HG03520 (cell line): ENCODE measurements at regions not wholly inside any gene's neighbourhood (a gene's known extent, or its start where the extent isn't known, plus 50 kb on each side); places are given as distances from the start of the nearest gene placed in this dataset.
"Not testable (repeated sequence)": the region's sequence is repeated elsewhere in the genome, so short reads cannot be mapped to it uniquely, and the experiment has no call there.

ENCODE experiments used
- ATAC-seq: cut with Tn5 transposase; IDR thresholded peaks from one replicate; pipeline ENCODE4 v1.9.1; 2021; ENCODE audit warnings: mild to moderate bottlenecking, moderate library complexity; ENCODE audit not compliant: unreplicated experiment

DNA sequence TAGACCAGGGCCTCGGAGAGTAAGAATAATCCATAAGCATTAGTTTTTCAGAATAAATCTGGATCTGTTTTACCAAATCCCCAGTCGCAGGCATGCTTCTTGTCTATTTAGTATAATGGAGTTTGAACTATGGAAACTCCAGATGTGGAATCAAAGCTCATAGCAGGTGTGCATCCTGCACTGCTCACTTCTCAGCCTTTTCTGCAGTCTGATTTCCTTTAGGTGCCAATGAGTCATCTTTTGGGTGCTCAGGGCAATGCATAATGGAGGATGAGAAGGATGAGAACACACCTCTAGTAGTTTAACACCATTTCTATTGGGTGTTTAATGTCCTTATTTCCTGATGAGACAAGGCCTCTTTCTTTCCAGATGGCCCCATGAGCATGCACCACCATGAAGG, 961.2 kb downstream of the TMEM121 start:
- ATAC-seq: no peak

DNA sequence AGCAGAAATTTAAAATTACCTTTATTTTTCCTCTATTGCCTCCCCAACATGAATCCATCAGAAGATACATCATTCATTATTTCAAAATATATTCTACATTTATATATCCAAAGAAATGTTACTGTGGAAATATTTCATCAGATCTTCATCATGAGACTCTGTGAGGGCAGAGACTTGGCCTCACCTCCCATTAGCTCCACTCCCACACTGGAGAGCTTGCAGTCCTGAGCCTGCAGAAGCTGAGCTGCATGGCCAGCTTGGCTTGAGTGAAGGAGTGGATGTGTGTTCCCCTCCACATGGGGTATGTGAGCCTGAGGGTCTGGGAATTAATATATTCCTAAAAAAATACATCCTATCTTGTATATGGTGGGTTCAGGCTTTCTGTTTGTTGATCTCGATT, 961.9 kb downstream of the TMEM121 start:
- no peak for ATAC-seq

DNA sequence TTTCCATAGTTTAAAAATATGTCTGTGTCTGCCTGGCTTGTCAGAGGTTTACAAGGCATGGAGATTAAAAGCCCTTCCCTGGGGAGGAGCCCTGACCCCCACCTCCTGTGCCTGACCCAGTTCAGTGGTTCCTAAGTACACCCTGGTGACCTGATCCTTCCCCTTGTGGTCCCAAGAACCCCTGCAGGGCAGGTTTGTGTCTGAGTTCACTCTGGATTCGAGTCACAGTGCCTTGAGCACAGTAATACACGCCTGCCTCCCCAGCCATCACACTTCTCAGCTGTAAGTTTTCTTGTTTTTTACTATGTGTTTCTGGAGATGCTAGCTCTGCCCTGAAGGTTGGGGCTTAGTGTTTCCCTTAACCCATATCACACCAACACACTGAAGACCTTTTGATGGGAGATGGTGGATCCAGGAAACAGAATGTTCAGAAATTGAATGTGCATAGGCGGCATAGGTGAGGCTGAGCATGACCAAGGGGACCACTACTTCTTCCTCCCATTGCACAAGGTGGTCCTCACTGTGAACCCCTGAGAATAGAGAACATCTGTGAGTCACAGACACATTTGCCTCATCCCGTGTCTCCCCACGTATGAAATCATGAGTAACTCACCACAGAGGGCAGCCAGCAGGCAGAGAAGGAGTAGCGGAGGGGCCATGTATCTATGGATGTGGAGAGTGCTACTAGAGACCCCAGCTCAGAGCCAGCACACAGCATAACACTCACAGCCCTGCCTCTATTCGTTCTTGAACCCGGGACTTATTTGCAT, 962.9 kb downstream of the TMEM121 start:
- ATAC-seq: no peak

DNA sequence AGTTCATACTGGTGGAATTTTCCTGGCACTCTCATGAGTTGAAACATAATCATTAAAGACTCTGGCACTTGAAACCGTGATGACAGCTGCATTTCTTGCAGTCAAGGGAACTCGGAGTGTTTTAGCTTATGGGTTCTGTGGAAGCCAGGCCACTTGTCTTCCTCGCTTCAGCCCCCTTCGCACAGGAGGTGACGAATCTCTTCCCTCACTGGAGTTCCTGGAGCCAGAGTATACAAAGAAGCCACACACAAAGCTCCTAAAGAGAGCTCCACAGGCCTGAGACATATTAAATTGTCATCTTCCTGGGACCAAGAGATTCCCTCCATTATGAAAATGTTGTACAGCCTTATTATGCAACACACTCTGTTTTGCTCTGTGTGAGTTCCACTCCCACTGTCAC, 964.1 kb downstream of the TMEM121 start:
- no peak for ATAC-seq

DNA sequence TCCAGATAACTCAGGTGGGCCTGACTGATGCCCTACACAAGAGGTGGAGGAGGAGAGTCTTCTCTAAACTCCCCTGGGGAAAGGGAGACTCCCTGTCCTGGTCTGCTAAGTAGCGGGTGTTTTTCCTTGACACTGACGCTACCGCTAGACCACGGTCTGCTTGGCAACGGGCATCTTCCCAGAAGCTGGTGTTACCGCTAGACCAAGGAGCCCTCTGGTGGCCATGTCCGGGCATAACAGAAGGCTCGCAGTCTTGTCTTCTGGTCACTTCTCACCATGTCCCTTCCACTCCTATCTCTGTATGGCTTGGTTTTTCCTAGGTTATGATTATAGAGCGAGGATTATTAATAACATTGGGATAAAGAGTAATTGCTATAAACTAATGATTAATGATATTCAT, 965.5 kb downstream of the TMEM121 start:
- ATAC-seq: no peak

DNA sequence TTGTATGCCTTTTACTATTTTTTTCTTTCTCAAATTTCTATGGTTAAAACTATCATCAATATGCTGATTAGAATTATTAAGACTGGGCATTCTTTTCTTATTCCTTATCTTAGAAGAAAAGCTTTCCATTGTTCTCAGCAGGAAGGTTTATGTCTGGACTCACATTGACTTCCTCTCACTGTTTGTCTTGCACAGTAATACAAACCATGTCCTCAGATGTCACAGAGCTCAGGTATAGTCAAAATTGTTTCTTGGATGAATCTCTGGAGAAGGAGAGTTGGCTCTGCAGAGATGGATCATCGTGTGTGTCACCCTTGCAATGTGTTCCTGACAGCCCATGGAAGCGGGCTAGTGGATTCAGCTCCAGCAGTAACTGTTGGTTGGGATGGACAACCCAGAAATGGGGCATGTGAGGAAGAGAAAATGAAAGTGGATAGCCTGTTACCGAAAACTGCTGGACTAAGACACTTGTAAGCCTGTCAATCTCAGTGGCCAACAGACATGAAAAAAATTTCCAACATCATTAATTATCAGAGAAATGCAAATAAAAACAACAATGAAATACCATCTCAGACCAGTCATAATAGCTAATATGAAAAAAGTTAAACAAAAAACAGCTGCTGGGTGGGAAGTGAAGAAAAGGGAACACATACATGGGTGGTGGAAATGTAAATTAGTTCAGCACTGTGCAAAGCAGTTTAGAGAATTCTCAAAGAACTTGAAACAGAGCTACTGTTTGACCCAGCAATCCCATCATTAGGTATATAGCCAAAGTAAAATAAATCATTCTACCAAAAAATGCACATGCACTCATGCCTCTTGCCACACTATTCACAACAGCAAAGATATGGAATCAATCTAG, 967.8 kb downstream of the TMEM121 start:
- ATAC-seq: no peak

DNA sequence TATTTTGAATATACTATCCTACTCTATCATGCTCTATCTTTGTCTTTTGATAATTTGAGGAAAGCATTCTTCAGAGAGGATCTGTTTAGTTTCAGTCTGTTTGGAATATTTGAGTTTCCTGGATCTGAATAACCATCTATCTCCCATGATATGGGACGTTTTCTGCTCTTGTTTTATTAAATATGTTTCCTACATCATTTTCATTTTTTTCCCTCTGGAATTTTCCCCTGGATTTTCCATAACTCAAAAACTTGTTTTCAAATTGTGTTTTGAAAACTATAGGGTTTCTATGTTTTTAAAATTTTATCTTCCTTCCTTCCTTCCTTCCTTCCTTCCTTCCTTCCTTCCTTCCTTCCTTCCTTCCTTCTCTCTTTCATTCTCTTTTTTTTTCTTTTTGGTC, 974.2 kb downstream of the TMEM121 start:
- ATAC-seq: no peak

DNA sequence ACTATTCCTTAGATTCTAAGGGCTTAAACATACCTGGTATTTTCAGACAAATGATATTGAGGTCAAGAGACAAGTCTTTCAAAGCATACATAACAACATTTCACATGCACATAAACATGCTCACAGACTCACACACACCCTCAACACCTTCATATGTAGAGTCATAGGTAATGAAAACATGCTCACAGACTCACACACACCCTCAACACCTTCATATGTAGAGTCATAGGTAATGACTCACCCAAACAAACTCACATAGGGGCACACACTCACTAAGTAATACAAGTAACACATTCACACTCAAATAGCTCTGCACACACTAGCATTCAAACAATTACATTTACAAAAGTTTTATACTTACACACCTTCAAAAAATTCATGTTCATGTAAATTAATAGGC, 975.5 kb downstream of the TMEM121 start:
- no peak for ATAC-seq

DNA sequence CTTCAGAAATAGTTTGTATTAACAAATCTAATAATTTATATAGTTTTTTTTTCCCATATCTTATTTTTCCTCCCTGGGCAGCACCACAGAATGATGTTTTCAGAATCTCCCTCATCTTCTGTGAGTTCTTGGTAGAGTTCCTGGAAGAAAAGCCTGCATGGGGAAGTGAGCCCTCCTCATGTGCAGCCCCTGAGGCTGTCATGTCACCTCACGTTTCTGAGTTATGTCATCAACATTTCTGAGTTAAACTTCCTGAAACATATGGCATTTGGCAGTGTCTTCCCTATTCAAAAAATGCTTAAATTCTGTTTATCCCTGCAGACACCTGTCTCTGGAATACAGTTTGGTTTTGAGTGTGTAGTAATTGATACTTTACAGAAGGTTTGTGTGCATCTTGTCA, 979.0 kb downstream of the TMEM121 start:
- no peak for ATAC-seq

DNA sequence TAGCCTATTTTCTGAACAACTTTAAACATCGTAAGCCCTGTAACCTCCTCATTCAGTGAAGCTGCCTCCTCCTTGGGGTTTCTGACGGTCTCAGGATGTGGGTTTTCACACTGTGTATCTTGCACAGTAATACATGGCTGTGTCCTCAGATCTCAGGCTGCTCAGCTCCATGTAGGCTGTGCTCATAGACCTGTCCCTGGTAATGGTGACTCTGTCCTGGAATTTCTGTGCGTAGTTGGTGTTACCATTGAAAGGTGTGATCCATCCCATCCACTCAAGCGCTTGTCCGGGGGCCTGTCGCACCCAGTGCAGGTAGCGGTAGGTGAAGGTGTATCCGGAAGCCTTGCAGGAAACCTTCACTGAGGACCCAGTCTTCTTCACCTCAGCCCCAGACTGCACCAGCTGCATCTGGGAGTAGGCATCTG, 980.5 kb downstream of the TMEM121 start:
- ATAC-seq: no peak

DNA sequence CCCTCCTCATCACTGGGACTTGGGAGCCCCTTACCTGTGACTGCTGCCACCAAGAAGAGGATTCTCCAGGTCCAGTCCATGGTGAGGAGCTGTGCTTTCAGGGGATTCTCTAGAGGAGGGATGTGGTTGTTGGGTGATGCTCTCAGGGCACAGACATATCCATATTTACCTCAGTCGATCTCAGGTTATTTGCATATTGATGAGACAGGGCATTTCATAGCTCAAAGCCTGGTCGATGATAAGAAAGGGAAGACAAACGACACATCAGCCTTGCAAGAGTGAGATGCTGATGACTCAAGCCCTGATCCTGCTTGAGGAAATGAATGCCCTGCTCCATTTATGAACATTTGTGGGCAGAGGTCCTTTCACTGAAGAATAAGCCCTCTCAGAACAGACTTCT, 981.0 kb downstream of the TMEM121 start:
- ATAC-seq: no peak

DNA sequence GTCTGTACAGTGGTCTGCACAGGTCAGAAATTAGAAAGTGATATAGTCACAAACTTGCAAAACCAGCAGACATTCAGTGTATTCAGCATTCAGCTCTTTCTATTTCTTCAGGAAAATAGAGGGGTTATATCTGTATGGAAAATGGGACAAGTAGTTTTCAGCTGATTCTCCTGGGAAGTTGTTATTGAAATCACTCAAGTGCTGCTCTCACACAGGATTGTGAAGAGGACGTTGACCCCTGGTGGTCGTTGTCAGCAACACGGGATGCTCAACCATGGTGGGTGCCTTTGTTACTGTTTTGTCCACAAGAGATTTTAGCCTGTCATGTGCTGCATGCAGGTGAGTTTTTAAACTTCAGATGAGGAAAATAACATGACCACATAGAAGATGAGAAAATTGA, 981.8 kb downstream of the TMEM121 start:
- no peak for ATAC-seq

DNA sequence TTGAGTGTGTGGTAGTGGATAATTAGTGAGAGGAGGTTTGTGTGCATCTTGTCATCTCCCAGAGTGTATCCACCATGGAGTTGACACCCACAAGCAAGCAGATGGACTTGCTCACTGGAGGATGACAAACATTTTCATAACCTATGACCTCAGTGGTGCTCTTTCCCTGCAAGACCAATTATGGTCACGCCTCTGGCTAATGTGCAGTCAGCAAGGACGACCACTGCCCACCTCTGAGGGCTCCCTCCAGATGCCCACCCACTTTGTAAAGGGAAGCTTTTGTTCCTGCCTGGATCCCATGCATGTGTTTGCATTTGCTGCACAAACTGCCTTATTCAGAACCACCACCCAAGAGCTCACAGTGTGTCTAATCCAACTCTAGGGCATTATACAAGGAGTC, 982.8 kb downstream of the TMEM121 start:
- ATAC-seq: no peak

DNA sequence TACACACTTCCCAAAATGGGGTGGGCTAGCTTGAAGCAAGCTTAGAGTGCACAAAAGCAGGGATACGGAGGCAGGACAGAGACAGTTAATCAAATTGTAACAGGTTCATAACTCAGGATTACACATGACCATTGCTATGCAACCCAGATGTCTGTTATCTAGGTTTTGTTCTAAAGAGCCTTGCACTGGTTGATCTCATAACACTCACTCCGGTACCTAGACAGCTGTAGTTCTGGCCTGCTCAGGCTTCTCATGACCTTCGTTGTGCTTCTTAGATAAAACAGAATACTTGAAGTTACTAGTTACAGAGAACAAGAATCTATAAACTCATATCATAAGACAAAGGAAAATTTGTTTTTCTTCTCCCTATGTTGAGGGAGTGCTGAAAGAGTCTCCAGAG, 983.4 kb downstream of the TMEM121 start:
- no peak for ATAC-seq

DNA sequence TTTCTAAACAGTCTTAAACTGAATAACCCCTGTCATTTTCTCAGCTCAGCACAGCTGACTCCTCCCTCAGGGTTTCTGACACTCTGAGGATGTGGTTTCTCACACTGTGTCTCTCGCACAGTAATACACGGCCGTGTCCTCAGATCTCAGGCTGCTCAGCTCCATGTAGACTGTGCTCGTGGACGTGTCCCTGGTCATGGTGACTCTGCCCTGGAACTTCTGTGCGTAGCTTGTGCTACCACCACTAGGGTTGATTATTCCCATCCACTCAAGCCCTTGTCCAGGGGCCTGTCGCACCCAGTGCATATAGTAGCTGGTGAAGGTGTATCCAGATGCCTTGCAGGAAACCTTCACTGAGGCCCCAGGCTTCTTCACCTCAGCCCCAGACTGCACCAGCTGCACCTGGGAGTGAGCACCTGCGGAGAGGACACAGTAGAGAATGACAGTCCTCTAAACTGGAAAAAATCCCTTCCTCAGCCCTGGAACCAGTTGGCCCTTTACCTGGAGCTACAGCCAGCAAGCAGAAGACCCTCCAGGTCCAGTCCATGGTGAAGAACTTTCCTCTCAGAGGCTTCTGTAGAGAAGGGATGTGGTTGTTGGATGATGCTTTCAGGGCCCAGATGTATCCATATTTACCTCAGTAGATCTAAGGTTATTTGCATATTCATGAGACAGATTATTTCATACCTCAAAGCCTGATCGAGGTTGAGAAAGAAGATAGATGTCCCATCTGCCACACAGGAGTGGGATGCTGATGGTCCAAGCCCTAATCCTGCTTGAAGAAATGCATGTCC, 984.8 kb downstream of the TMEM121 start:
- no peak for ATAC-seq

DNA sequence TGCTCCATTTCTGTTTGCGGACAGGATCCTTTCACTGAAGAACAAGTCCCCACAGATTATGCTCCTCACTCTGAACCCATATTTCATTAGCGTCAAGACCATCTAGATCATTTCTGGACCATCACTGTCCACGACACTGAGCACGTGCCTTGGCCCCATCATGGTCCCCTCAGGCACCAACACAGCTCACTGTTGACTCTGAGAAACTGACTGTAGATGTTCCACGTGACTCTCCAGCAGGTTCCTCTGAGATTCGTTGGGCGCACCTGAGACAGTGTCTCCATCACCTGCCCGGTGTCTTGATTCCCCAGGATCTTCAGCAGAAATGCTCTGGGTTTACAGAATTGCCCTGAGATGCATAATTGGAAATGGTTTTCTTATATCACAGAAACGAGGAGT, 985.4 kb downstream of the TMEM121 start:
- no peak for ATAC-seq

DNA sequence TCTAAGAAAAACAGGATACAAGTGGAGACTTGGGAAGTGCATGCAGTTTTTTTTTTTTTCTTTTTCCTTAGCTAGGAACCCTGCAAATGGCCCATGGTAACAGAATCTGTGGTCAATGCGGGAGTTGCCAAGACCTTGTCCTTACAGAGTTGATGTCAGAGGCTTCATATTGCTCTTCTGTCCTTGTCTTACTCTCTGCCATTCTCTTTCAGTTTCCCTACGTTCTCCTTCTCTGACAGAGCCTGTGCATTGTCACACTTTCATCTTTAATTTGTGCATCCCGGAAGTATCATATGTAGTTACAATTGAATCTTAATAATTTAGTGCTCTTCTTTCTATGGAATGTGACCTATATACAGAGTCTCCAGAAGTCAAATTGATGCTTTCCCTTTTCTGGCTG, 986.9 kb downstream of the TMEM121 start:
- ATAC-seq: no peak

DNA sequence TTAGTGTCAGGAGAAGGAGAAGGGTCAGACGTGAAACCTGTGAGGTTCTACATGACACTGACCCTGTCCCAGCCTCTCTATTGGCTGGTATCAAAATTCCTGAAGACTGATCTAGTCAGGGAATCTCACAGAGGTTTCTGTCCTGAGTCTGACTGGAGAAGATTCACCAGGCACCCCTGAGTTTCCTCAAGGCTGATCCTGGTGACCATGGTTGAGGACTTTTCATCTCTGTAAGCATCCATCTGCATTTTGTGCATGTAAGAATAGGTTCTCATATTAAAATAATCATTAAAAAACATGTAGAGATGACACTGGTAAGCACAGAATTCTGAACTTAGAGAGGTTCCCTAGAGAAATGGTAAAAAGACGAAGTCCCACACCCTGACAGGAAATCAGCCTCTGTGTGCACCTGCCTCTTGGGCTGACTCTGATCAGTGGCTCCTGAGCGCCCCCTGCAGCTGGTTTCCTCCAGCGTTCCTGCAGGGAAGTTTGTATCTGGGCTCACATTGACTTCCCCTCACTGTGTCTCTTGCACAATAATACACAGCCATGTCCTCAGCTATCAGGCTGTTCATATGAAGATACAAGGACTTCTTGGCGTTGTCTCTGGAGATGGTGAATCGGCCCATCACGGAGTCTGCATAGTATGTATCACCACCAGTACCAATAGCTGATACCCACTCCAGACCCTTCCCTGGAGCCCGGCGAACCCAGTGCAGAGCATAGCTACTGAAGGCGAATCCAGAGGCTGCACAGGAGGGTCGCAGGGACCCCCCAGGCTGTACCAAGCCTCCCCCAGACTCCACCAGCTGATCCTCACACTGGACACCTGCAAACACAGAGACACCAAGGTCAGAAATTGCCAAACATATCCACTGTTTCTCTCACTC, 991.9 kb downstream of the TMEM121 start:
- no peak for ATAC-seq

DNA sequence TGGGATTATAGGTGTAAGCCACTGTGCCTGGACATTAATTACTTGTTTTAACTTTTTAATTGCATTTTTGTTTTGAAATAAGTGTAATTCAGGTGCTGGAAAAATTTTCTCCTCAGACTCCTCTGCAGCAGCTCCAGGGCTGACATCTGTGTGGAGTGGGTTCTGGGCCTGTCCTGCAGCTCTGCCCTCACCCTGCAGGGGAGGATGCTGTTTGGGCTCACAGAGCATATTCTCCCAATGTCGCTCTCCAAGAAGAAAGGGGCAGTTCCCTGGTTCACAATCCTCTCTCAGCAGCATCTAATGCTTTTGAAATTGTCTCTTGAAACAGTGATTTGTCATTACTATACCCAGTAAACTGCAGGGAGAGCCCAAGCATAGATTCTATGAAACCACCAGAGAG, 995.7 kb downstream of the TMEM121 start:
- not testable (repeated sequence) for ATAC-seq

DNA sequence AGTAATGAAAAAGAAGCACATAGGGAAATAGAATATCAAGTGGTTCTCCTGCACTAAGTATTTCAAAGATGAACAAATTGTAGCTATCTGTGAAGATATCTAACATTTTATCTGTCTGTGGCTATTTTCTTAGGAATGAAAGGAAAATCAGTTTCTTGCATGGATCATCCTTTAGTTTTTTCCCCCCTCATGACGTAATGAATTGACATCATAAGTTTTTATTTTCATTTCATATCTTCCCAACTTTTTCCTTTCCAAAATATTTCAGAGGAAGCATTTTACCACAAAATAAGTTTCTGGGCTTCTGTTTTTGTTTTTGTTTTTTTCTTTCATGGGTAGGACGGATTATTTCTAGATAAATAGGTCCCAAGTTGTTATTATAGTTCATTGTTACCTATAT, 996.6 kb downstream of the TMEM121 start:
- no peak for ATAC-seq

DNA sequence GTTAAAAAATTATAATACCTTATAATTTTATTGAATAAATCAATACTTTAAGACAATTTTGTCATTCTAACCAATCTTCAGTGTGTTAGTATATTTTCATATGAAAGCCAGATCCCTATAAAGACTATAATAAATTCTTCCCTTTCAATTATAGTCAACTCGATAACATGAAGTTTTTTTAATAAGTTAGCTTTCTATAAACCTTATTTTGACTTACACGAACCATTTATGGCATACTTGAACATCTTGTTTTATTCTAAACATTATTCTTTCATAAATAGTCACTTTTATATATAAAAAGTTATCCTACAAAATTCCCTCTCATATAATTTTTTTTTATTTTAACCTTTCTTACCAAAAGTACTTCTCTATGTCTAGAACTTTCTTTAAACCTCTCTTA, 1002.3 kb downstream of the TMEM121 start:
- no peak for ATAC-seq
